Urinary bladder (tissue), 3 donors: ENCODE measurements at regions not wholly inside any gene's neighbourhood (a gene's known extent, or its start where the extent isn't known, plus 50 kb on each side); places are given as distances from the start of the nearest gene placed in this dataset.
"Not testable (repeated sequence)": the region's sequence is repeated elsewhere in the genome, so short reads cannot be mapped to it uniquely, and the experiment has no call there.

Experiments
- DNase-seq: peaks from one replicate; pipeline ENCODE4 v3.0.0-alpha.2; 2015; ENCODE audit errors: extremely low spot score
- H3K27ac ChIP-seq: one replicate; pipeline ENCODE4 v1.5.1; 2013; ENCODE audit warnings: low read depth, mild to moderate bottlenecking, moderate library complexity
- H3K36me3 ChIP-seq: one replicate; pipeline ENCODE4 v1.6.1; 2013; ENCODE audit warnings: mild to moderate bottlenecking, moderate library complexity; ENCODE audit not compliant: insufficient read depth
- H3K4me1 ChIP-seq: one replicate; pipeline ENCODE4 v1.6.1; 2013; ENCODE audit warnings: mild to moderate bottlenecking, moderate library complexity; ENCODE audit not compliant: insufficient read depth
- H3K4me3 ChIP-seq: one replicate; pipeline ENCODE4 v1.5.1; 2013; ENCODE audit warnings: low read depth, low read length
- WGBS: extraction: QIAGEN DNeasy Blood & Tissue Kit; methylation state at CpG from one replicate; pipeline ENCODE4 v1.1.7; 2013; 5-methylcytosine and 5-hydroxymethylcytosine counted together
- donor health status: healthy with polysubstance abuse.
- donor health status: healthy.

GRCh38 chr10:10038348-10038747 lies 979.3 kb upstream of the CELF2 start:
- Histone ChIP-seq H3K4me3 (no peak overlapping the region), H3K4me1 (no peaks in the 10 kb centered on the region), H3K27ac (no peak overlapping the region), H3K36me3 (no peaks in the 10 kb centered on the region)
- no peak for DNase-seq

- no peak for DNase-seq
- Histone ChIP-seq H3K27ac (no peak overlapping the region), H3K4me1 (no peaks in the 10 kb centered on the region), H3K4me3 (no peak overlapping the region), H3K36me3 (no peaks in the 10 kb centered on the region)
- 94% methylated on average over 2 of the region's 2 CpGs for WGBS
Observed at GRCh38 chr10:10039595-10039994, 978.1 kb upstream of the CELF2 start.

- Histone ChIP-seq H3K4me1 (peaks cover 2% of the 10 kb centered on the region), H3K27ac (no peak overlapping the region), H3K4me3 (no peak overlapping the region), H3K36me3 (no peaks in the 10 kb centered on the region)
- no peak for DNase-seq
- 0% methylated on average over 1 of the region's 1 CpG for WGBS
Observed at GRCh38 chr10:10043083-10043482, 974.6 kb upstream of the CELF2 start.

- WGBS: 80% methylated on average over 4 of the region's 4 CpGs
- no peaks in the 10 kb centered on the region for H3K36me3 ChIP-seq
- no peak overlapping the region for H3K27ac ChIP-seq
- H3K4me1 ChIP-seq: peaks cover 2% of the 10 kb centered on the region
- H3K4me3 ChIP-seq: no peak overlapping the region
- no peak for DNase-seq
Observed at GRCh38 chr10:10044922-10045764, 972.5 kb upstream of the CELF2 start.

- Histone ChIP-seq H3K27ac (no peak overlapping the region), H3K4me3 (no peak overlapping the region), H3K36me3 (no peaks in the 10 kb centered on the region), H3K4me1 (peaks cover 2% of the 10 kb centered on the region)
- WGBS: 58% methylated on average over 2 of the region's 2 CpGs
- no peak for DNase-seq
Observed at GRCh38 chr10:10045765-10046028, 972.0 kb upstream of the CELF2 start.

- no peak overlapping the region for H3K4me3 ChIP-seq
- no peaks in the 10 kb centered on the region for H3K36me3 ChIP-seq
- WGBS: 60% methylated on average over 7 of the region's 7 CpGs
- no peak overlapping the region for H3K27ac ChIP-seq
- DNase-seq: peak; percentile 62
- H3K4me1 ChIP-seq: peaks cover 2% of the 10 kb centered on the region
Observed at GRCh38 chr10:10047426-10047825, 970.2 kb upstream of the CELF2 start.

GRCh38 chr10:10053051-10053450 lies 964.6 kb upstream of the CELF2 start:
- 94% methylated on average over 9 of the region's 9 CpGs for WGBS
- no peak for DNase-seq
- no peaks in the 10 kb centered on the region for H3K4me1 ChIP-seq
- no peak overlapping the region for H3K27ac ChIP-seq
- H3K36me3 ChIP-seq: no peaks in the 10 kb centered on the region
- no peak overlapping the region for H3K4me3 ChIP-seq

- Histone ChIP-seq H3K36me3 (no peaks in the 10 kb centered on the region), H3K27ac (no peak overlapping the region), H3K4me1 (no peaks in the 10 kb centered on the region), H3K4me3 (no peak overlapping the region)
- 88% methylated on average over 7 of the region's 7 CpGs for WGBS
- DNase-seq: no peak
Observed at GRCh38 chr10:10054466-10054865, 963.2 kb upstream of the CELF2 start.

- Histone ChIP-seq H3K4me1 (no peaks in the 10 kb centered on the region), H3K4me3 (no peak overlapping the region), H3K27ac (no peak overlapping the region), H3K36me3 (no peaks in the 10 kb centered on the region)
- 58% methylated on average over 4 of the region's 4 CpGs for WGBS
- DNase-seq: no peak
Observed at GRCh38 chr10:10055656-10056442, 961.8 kb upstream of the CELF2 start.

GRCh38 chr10:10056961-10057360 lies 960.7 kb upstream of the CELF2 start:
- no peaks in the 10 kb centered on the region for H3K4me1 ChIP-seq
- no peak overlapping the region for H3K4me3 ChIP-seq
- WGBS: 72% methylated on average over 5 of the region's 5 CpGs
- H3K36me3 ChIP-seq: no peaks in the 10 kb centered on the region
- DNase-seq: no peak
- H3K27ac ChIP-seq: no peak overlapping the region

- no peaks in the 10 kb centered on the region for H3K36me3 ChIP-seq
- H3K27ac ChIP-seq: no peak overlapping the region
- no peaks in the 10 kb centered on the region for H3K4me1 ChIP-seq
- DNase-seq: no peak
- H3K4me3 ChIP-seq: no peak overlapping the region
Observed at GRCh38 chr10:10067644-10068043, 950.0 kb upstream of the CELF2 start.

GRCh38 chr10:10074847-10075246 lies 942.8 kb upstream of the CELF2 start:
- 89% methylated on average over 9 of the region's 9 CpGs for WGBS
- H3K36me3 ChIP-seq, H3K27ac ChIP-seq, H3K4me3 ChIP-seq, DNase-seq, H3K4me1 ChIP-seq: not testable (repeated sequence)

GRCh38 chr10:10078446-10078845 lies 939.2 kb upstream of the CELF2 start:
- no peak overlapping the region for H3K27ac ChIP-seq
- no peaks in the 10 kb centered on the region for H3K4me1 ChIP-seq
- no peak overlapping the region for H3K4me3 ChIP-seq
- no peaks in the 10 kb centered on the region for H3K36me3 ChIP-seq
- DNase-seq: no peak
- WGBS: 42% methylated on average over 4 of the region's 4 CpGs

GRCh38 chr10:10092581-10092980 lies 925.1 kb upstream of the CELF2 start:
- H3K27ac ChIP-seq: no peak overlapping the region
- no peak for DNase-seq
- H3K36me3 ChIP-seq: no peaks in the 10 kb centered on the region
- 34% methylated on average over 6 of the region's 6 CpGs for WGBS
- H3K4me3 ChIP-seq: no peak overlapping the region
- H3K4me1 ChIP-seq: no peaks in the 10 kb centered on the region
